NB4 (cell line): ENCODE measurements at regions not wholly inside any gene's neighbourhood (a gene's known extent, or its start where the extent isn't known, plus 50 kb on each side); places are given as distances from the start of the nearest gene placed in this dataset.

Experiments
- DNase-seq: peaks from one replicate; pipeline ENCODE4 v3.0.0; 2010; ENCODE audit warnings: low read depth
- H3K4me3 ChIP-seq: one replicate; pipeline ENCODE4 v1.5.1; 2011; ENCODE audit warnings: mild to moderate bottlenecking, low read depth, low read length, moderate library complexity
- MYC ChIP-seq: IDR thresholded peaks from 2 replicates; pipeline ENCODE4 v1.6.1; 2011; ENCODE audit warnings: low read depth, low read length
- POLR2A ChIP-seq: IDR thresholded peaks from 2 replicates; pipeline ENCODE4 v1.6.1; 2011; ENCODE audit warnings: mild to moderate bottlenecking; ENCODE audit not compliant: insufficient read length; ENCODE audit errors: extremely low read depth
- TF ChIP-seq, protein P1 (sequence below): IDR thresholded peaks from one replicate; pipeline ENCODE4 v1.5.1; 2012; ENCODE audit warnings: low read depth, low read length
- TF ChIP-seq, protein P2 (sequence below): IDR thresholded peaks from 2 replicates; pipeline ENCODE4 v1.6.1; 2011; ENCODE audit warnings: low read depth, low read length

DNA sequence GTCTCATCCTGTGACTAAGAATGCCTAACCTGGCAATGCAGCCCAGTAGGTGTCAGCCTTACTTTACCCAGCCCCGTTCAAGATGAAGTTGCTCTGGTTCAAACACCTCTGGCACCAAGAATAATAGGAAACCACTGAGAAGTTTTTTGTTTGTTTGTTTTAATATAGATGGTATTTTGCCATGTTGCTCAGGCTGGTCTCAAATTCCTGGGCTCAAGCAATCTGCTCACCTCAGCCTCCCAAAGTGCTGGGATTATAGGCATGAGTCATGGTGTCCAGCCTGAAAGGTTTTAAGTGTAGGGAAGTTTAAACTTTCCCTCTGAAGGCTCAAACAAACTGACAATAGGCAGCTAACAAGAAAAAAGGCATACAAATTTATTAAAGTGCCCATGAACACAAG, 51.2 kb upstream of the ABCC4 start:
- TF ChIP-seq MYC (no peak), POLR2A (no peak)
- TF ChIP-seq, protein P1, sequence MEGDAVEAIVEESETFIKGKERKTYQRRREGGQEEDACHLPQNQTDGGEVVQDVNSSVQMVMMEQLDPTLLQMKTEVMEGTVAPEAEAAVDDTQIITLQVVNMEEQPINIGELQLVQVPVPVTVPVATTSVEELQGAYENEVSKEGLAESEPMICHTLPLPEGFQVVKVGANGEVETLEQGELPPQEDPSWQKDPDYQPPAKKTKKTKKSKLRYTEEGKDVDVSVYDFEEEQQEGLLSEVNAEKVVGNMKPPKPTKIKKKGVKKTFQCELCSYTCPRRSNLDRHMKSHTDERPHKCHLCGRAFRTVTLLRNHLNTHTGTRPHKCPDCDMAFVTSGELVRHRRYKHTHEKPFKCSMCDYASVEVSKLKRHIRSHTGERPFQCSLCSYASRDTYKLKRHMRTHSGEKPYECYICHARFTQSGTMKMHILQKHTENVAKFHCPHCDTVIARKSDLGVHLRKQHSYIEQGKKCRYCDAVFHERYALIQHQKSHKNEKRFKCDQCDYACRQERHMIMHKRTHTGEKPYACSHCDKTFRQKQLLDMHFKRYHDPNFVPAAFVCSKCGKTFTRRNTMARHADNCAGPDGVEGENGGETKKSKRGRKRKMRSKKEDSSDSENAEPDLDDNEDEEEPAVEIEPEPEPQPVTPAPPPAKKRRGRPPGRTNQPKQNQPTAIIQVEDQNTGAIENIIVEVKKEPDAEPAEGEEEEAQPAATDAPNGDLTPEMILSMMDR, result no peak
- TF ChIP-seq, protein P2, sequence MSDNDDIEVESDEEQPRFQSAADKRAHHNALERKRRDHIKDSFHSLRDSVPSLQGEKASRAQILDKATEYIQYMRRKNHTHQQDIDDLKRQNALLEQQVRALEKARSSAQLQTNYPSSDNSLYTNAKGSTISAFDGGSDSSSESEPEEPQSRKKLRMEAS, result no peak
- no peak for DNase-seq
- H3K4me3 ChIP-seq, result no peak overlapping the region

DNA sequence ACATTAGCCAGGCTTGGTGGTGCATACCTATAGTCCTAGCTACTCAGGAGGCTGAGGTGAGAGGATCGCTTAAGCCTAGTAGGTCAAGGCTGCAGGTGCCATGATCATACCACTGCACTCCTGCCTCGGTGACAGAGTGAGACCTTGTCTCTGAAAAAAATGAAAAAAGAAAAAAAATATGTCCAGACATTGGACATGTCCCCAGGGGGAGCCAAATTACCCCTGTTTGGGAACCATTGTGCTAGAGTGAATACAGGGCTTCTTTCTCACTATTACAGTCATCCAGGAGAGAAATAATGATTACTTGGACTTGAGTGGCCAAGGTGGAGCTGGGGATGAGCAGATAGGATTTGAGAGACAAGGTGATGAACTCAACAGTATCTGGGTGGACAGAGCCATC, 52.9 kb upstream of the ABCC4 start:
- H3K4me3 ChIP-seq, result no peak overlapping the region
- TF ChIP-seq, protein P1, result no peak
- no peak for TF ChIP-seq MYC
- TF ChIP-seq, protein P2, result no peak
- TF ChIP-seq POLR2A, result no peak
- DNase-seq, result no peak

DNA sequence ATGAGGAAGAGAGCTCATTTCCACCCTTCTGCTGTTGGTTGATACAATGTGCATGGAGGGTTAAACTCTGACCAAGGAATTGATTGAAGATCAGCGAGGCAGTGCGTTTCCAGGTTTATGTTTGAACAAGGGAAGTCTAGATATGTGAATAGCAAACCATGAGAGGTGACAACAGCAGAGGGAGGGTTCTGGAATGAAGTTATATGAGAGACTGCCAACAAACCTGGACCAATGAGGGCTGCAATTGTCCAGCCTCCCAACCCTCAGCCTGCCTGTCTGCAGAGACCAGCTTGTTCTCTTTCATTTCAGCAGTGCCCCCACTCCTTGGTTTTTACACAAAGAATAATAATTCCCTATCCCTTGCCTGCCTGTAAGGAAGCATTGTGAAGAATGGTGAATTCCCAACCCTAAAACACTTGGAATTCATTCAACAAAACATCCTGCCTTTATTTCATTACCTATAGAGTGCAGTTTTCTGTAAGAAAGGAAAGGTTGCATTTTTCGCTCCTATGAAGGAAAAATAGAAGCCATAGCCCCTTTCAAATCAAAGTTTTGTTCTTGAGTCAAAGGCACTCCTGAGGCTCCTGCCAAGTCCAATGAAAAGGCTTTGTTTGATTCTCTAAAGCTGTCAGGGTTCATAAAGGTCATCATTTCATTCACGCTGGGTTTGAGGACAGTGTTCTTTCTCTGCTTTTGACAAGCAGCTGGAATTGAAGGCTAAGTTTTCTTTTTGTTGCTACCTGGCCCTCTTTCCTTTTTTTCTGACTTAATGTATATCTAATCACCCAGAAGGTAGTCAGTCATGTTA, 53.6 kb upstream of the ABCC4 start:
- H3K4me3 ChIP-seq, result no peak overlapping the region
- DNase-seq, result no peak
- TF ChIP-seq POLR2A (no peak), MYC (no peak)
- TF ChIP-seq, protein P2, result no peak
- TF ChIP-seq, protein P1, result no peak

DNA sequence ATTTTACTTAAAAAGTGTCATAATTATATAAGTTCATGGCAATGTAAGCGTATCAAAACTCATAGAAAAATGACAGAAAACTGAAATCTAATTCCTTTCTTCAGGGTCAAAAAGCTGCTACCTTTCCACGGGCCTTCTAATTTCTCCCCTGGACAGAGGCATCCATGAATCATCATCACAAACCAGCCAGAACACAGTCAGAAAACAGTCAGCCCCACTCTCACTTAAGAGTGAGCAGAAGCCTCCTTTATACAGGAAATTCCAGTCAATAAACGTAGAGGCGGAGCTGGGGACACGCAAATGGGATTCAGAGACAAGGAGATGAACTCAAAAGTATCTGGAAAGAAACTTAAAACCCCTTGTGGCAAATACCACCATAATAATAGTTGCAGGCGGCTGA, 54.2 kb upstream of the ABCC4 start:
- no peak for DNase-seq
- TF ChIP-seq, protein P2, result no peak
- no peak for TF ChIP-seq MYC
- TF ChIP-seq, protein P1, result no peak
- TF ChIP-seq POLR2A, result no peak
- H3K4me3 ChIP-seq, result no peak overlapping the region

DNA sequence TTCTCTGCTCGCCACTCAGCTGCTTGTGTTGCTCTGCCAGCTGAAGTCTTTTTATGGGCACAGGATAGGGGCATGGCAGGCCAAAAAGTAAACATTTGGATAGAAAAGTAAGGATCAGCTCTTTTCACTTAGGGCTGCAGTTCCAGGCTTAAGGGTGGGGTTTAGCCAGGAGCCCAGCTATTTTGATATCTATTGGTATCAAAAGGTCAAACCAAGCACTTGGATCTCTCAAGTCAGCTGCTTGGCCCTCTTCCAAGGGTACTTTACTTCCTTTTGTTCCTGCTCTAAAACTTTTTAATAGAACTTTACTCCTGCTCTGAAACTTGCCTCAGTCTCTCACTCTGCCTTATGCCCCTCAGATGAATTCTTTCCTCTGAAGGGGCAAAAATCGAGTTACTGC, 55.7 kb upstream of the ABCC4 start:
- no peak for DNase-seq
- H3K4me3 ChIP-seq, result no peak overlapping the region
- TF ChIP-seq POLR2A, result no peak
- TF ChIP-seq MYC, result no peak
- TF ChIP-seq, protein P1, result no peak
- TF ChIP-seq, protein P2, result no peak

DNA sequence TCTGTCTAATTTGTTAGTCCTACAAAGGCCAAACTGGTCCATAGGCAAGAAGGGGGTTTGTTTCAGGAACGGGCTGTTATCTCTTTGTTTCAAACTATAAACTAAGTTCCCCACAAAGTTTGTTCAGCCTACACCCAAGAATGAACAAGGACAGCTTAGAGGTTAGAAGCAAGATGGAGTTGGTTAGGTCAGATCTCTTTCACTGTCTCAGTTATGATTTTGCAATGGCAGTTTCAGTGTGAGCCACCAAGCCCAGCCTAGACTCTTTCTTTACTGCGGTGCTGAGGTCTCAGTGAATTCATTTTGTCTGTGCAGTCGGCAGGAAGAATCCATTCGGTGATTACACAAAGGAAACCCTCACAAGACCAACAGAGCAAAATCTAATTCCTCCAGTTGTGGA, 56.6 kb upstream of the ABCC4 start:
- no peak overlapping the region for H3K4me3 ChIP-seq
- TF ChIP-seq POLR2A, result no peak
- TF ChIP-seq MYC, result no peak
- TF ChIP-seq, protein P1, result no peak
- TF ChIP-seq, protein P2, result no peak
- DNase-seq, result no peak
